IMR-90 (cell line): ENCODE measurements at regions not wholly inside any gene's neighbourhood (a gene's known extent, or its start where the extent isn't known, plus 50 kb on each side); places are given as distances from the start of the nearest gene placed in this dataset.

Experiments used
- ATAC-seq: fragments of 200-7000 bp; cut with Tn5 transposase; 2 replicates; pipeline ENCODE4 v1.9.1; 2020; ENCODE audit warnings: low read depth, mild to moderate bottlenecking, moderate library complexity
- BruUV-seq: library from RNA; stranded (reverse); fragments of 400-500 nt; replicated peaks from 2 replicates; lab custom pipeline; 2021; lab: Mats Ljungman, UMichigan
- CTCF ChIA-PET: fragments of 300-600 bp; formaldehyde crosslinking; extraction: SDS; loops from one replicate; lab custom pipeline; 2021; ENCODE audit warnings: antibody characterized with exemption; lab: Yijun Ruan, JAX
- POLR2A ChIA-PET: fragments of 300-600 bp; sonication (Branson Sonifier 250); formaldehyde crosslinking; loops from one replicate; lab custom pipeline; 2022; ENCODE audit warnings: antibody characterized with exemption; ENCODE audit not compliant: unreplicated experiment; lab: Charles Lee
- DNase-seq: peaks from one replicate; pipeline ENCODE4 v3.0.0; 2013
- H2AFZ ChIP-seq: replicated peaks from 2 replicates; pipeline ENCODE3; 2013; ENCODE audit warnings: low read length, mild to moderate bottlenecking; ENCODE audit not compliant: poor library complexity
- H2AK5ac ChIP-seq: 2 replicates; pipeline ENCODE4 v1.6.1; 2013; ENCODE audit warnings: low read depth, low read length, inconsistent platforms
- H2AK9ac ChIP-seq: replicated peaks from 2 replicates; pipeline ENCODE3; 2013; ENCODE audit warnings: mild to moderate bottlenecking, low read depth, low read length, moderate library complexity; ENCODE audit not compliant: poor library complexity
- H2BK120ac ChIP-seq: 2 replicates; pipeline ENCODE4 v1.6.1; 2013; ENCODE audit warnings: low read depth, low read length, inconsistent platforms
- H2BK15ac ChIP-seq: 3 replicates; pipeline ENCODE4 v1.6.1; 2013; ENCODE audit warnings: low read depth, low read length, inconsistent platforms
- H2BK20ac ChIP-seq: 2 replicates; pipeline ENCODE4 v1.6.1; 2013; ENCODE audit warnings: low read depth, mild to moderate bottlenecking, inconsistent platforms, low read length, moderate library complexity
- H2BK5ac ChIP-seq: 2 replicates; pipeline ENCODE4 v1.6.1; 2013; ENCODE audit warnings: mild to moderate bottlenecking, low read depth, low read length, inconsistent platforms; ENCODE audit not compliant: poor library complexity, severe bottlenecking
- H3K14ac ChIP-seq: replicated peaks from 2 replicates; pipeline ENCODE4 v1.6.1; 2013; ENCODE audit warnings: low read depth, low read length, inconsistent platforms
- H3K18ac ChIP-seq: 2 replicates; pipeline ENCODE4 v1.6.1; 2013; ENCODE audit warnings: low read depth, low read length, control low read depth
- H3K23ac ChIP-seq: 2 replicates; pipeline ENCODE4 v1.6.1; 2013; ENCODE audit warnings: low read depth, low read length, inconsistent platforms
- H3K27ac ChIP-seq: 2 replicates; pipeline ENCODE4 v1.5.1; 2013; ENCODE audit warnings: mild to moderate bottlenecking, control low read depth, low read length; ENCODE audit not compliant: insufficient read depth
- H3K27me3 ChIP-seq: 2 replicates; pipeline ENCODE4 v1.6.1; 2013; ENCODE audit warnings: low read length; ENCODE audit not compliant: control insufficient read depth, insufficient read depth
- H3K36me3 ChIP-seq: 2 replicates; pipeline ENCODE4 v1.6.1; 2013; ENCODE audit warnings: low read length, mixed read lengths; ENCODE audit not compliant: control insufficient read depth, insufficient read depth
- H3K4ac ChIP-seq: 2 replicates; pipeline ENCODE4 v1.6.1; 2013; ENCODE audit warnings: low read depth, low read length, inconsistent platforms
- H3K4me1 ChIP-seq: 2 replicates; pipeline ENCODE4 v1.6.1; 2013; ENCODE audit warnings: low read length, mixed read lengths; ENCODE audit not compliant: control insufficient read depth, insufficient read depth
- H3K4me2 ChIP-seq: 2 replicates; pipeline ENCODE4 v1.6.1; 2013; ENCODE audit warnings: low read depth, mild to moderate bottlenecking, control low read depth, low read length, moderate library complexity
- H3K4me3 ChIP-seq: 2 replicates; pipeline ENCODE4 v1.5.1; 2013; ENCODE audit warnings: low read depth, mild to moderate bottlenecking, control low read depth, low read length, moderate library complexity; ENCODE audit not compliant: insufficient read depth
- H3K56ac ChIP-seq: 2 replicates; pipeline ENCODE4 v1.6.1; 2013; ENCODE audit warnings: low read length, inconsistent platforms; ENCODE audit not compliant: insufficient read depth; ENCODE audit errors: extremely low read depth
- H3K79me1 ChIP-seq, 2 experiments: 2 replicates each; pipeline ENCODE4 v1.6.1; 2013; ENCODE audit warnings: low read length in 2 of 2, inconsistent platforms in 1 of 2, low read depth in 1 of 2
- H3K9ac ChIP-seq: 2 replicates; pipeline ENCODE4 v1.6.1; 2013; ENCODE audit warnings: low read depth, low read length, control low read depth
- H3K9me1 ChIP-seq: 2 replicates; pipeline ENCODE4 v1.6.1; 2013; ENCODE audit warnings: low read length, inconsistent platforms; ENCODE audit not compliant: insufficient read depth
- H3K9me3 ChIP-seq: 2 replicates; pipeline ENCODE4 v1.6.1; 2013; ENCODE audit warnings: low read length; ENCODE audit not compliant: control insufficient read depth, insufficient read depth
- H4K20me1 ChIP-seq: 2 replicates; pipeline ENCODE4 v1.6.1; 2013; ENCODE audit warnings: low read length, inconsistent platforms; ENCODE audit not compliant: insufficient read depth
- H4K5ac ChIP-seq: 2 replicates; pipeline ENCODE4 v1.6.1; 2013; ENCODE audit warnings: mild to moderate bottlenecking, low read depth, low read length, control low read depth
- H4K8ac ChIP-seq, 2 experiments: 2 replicates each; pipeline ENCODE4 v1.6.1; 2013; ENCODE audit warnings: low read depth in 2 of 2, low read length in 2 of 2, control low read depth in 1 of 2, inconsistent platforms in 1 of 2
- H4K91ac ChIP-seq: 2 replicates; pipeline ENCODE4 v1.6.1; 2013; ENCODE audit warnings: low read depth, low read length, inconsistent platforms; ENCODE audit not compliant: insufficient read depth
- CTCF ChIP-seq: conservative IDR thresholded peaks from 2 replicates; pipeline ENCODE4 v1.5.1; 2012; ENCODE audit warnings: mild to moderate bottlenecking, low read depth, low read length, improper control_type of control experiment
- FOS ChIP-seq: fragments of 150-350 bp; IDR thresholded peaks from 2 replicates; pipeline ENCODE4 v1.6.1; 2016; ENCODE audit warnings: low read depth, low read length
- MAFK ChIP-seq: IDR thresholded peaks from 2 replicates; pipeline ENCODE4 v1.6.1; 2012; ENCODE audit warnings: low read depth, low read length, improper control_type of control experiment
- MAZ ChIP-seq: IDR thresholded peaks from 2 replicates; pipeline ENCODE4 v1.6.1; 2012; ENCODE audit warnings: low read depth, mild to moderate bottlenecking, low read length, improper control_type of control experiment, moderate library complexity, borderline replicate concordance
- MXI1 ChIP-seq: IDR thresholded peaks from 2 replicates; pipeline ENCODE4 v1.6.1; 2012; ENCODE audit warnings: low read depth, mild to moderate bottlenecking, low read length, moderate library complexity, borderline replicate concordance
- NFE2L2 ChIP-seq: fragments of 150-350 bp; IDR thresholded peaks from 2 replicates; pipeline ENCODE4 v1.6.1; 2016; ENCODE audit warnings: low read depth, mild to moderate bottlenecking, low read length
- POLR2A ChIP-seq: IDR thresholded peaks from 2 replicates; pipeline ENCODE4 v1.6.1; 2012; ENCODE audit warnings: mild to moderate bottlenecking, low read depth, low read length
- RAD21 ChIP-seq: IDR thresholded peaks from 2 replicates; pipeline ENCODE4 v1.6.1; 2012; ENCODE audit warnings: low read length, improper control_type of control experiment
- RCOR1 ChIP-seq: IDR thresholded peaks from 2 replicates; pipeline ENCODE4 v1.6.1; 2012; ENCODE audit warnings: mild to moderate bottlenecking, low read length, improper control_type of control experiment; ENCODE audit not compliant: insufficient replicate concordance
- RFX5 ChIP-seq: IDR thresholded peaks from 2 replicates; pipeline ENCODE4 v1.8.0; 2012; ENCODE audit warnings: low read depth, mild to moderate bottlenecking, low read length, moderate library complexity
- WGBS, 2 experiments: methylation state at CpG; one replicate each; pipeline versions ENCODE4 v1.1.5 to v1.1.7; 2013; ENCODE audit warnings: missing lambda C conversion rate in 2 of 2; ENCODE audit not compliant: insufficient read length in 1 of 2; ENCODE audit errors: extremely low coverage in 2 of 2; 5-methylcytosine and 5-hydroxymethylcytosine counted together
- dilution Hi-C: fragments of 300-500 bp; cut with HindIII; formaldehyde crosslinking; loops from one replicate; pipeline ENCODE4 v1.14.3; 2018; ENCODE audit warnings: low sequenced_read_pairs; ENCODE audit not compliant: unreplicated experiment
- in situ Hi-C: fragments of 300-500 bp; cut with MboI; formaldehyde crosslinking; loops from 3 replicates; pipeline ENCODE4 v1.14.3; 2019; ENCODE audit warnings: low sequenced_read_pairs, inconsistent platforms, mixed read lengths
- intact Hi-C: fragments of 100-400 bp; cut with micrococcal nuclease; formaldehyde crosslinking; loops from 2 replicates; pipeline ENCODE4 v1.10.0; 2022
- TF ChIP-seq, protein P1 (sequence below): fragments of 150-350 bp; IDR thresholded peaks from 2 replicates; pipeline ENCODE4 v1.6.1; 2017; ENCODE audit warnings: mild to moderate bottlenecking, antibody characterized with exemption, low read length, low read depth
- TF ChIP-seq, protein P2 (sequence below): fragments of 150-350 bp; IDR thresholded peaks from 2 replicates; pipeline ENCODE4 v1.6.1; 2016; ENCODE audit warnings: low read depth, mild to moderate bottlenecking, low read length, moderate library complexity, borderline replicate concordance

GRCh38 chr12:94763462-94763861 is 113.1 kb upstream of the TMCC3 start:
- Histone ChIP-seq H3K4me1 (no peaks in the 10 kb centered on the region), H3K4me2 (no peak overlapping the region), H3K14ac (no peak overlapping the region), H3K18ac (no peak overlapping the region), H3K4ac (no peak overlapping the region), H3K23ac (no peak overlapping the region), H3K36me3 (no peaks in the 10 kb centered on the region), H4K20me1 (no peaks in the 10 kb centered on the region), H3K9ac (no peak overlapping the region), H2BK120ac (no peak overlapping the region), H2AK9ac (no peak overlapping the region), H4K91ac (no peak overlapping the region), H3K27ac (no peak overlapping the region), H2BK15ac (no peak overlapping the region), H3K4me3 (no peak overlapping the region), H2BK5ac (no peak overlapping the region), H3K56ac (no peak overlapping the region), H2BK20ac (no peak overlapping the region), H3K79me1 (no peaks in the 10 kb centered on the region), H4K8ac (no peak overlapping the region), H4K5ac (no peak overlapping the region), H3K27me3 (peaks cover 9% of the 10 kb centered on the region), H3K9me3 (no peaks in the 10 kb centered on the region), H2AFZ (no peak overlapping the region), H3K9me1 (no peaks in the 10 kb centered on the region), H2AK5ac (no peak overlapping the region)
- WGBS, 2 experiments, result no CpG with 5 or more reads among the region's 6 CpGs
- no peak for ATAC-seq
- dilution Hi-C loops (no loop called here), in situ Hi-C loops (loop anchor here (25.0 kb wide), 1 partner anchor 626 kb away; the partner anchor contains the start of gene PLXNC1), intact Hi-C loops (loop anchor here (5.0 to 10.0 kb wide), 3 partner anchors 161 to 619 kb away; partner anchors contain the start of gene PLXNC1)
- ChIA-PET CTCF (no interaction called here), POLR2A (no interaction called here)
- DNase-seq, result no peak
- BruUV-seq, result no TSS peak
- TF ChIP-seq, protein P1, sequence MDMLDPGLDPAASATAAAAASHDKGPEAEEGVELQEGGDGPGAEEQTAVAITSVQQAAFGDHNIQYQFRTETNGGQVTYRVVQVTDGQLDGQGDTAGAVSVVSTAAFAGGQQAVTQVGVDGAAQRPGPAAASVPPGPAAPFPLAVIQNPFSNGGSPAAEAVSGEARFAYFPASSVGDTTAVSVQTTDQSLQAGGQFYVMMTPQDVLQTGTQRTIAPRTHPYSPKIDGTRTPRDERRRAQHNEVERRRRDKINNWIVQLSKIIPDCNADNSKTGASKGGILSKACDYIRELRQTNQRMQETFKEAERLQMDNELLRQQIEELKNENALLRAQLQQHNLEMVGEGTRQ, result no peak
- TF ChIP-seq MAFK (no peak), RCOR1 (no peak), FOS (no peak), CTCF (no peak), POLR2A (no peak), MAZ (no peak), RFX5 (no peak), RAD21 (no peak), MXI1 (no peak), NFE2L2 (no peak)
- TF ChIP-seq, protein P2, sequence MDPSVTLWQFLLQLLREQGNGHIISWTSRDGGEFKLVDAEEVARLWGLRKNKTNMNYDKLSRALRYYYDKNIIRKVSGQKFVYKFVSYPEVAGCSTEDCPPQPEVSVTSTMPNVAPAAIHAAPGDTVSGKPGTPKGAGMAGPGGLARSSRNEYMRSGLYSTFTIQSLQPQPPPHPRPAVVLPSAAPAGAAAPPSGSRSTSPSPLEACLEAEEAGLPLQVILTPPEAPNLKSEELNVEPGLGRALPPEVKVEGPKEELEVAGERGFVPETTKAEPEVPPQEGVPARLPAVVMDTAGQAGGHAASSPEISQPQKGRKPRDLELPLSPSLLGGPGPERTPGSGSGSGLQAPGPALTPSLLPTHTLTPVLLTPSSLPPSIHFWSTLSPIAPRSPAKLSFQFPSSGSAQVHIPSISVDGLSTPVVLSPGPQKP, result no peak
